BJ (cell line): ENCODE measurements at regions not wholly inside any gene's neighbourhood (a gene's known extent, or its start where the extent isn't known, plus 50 kb on each side); places are given as distances from the start of the nearest gene placed in this dataset.

Experiments used
- CTCF ChIA-PET: fragments of 350-600 bp; formaldehyde crosslinking; extraction: SDS; loops from one replicate; lab custom pipeline; 2021; ENCODE audit warnings: antibody characterized with exemption, inconsistent platforms; lab: Yijun Ruan, JAX
- POLR2A ChIA-PET: fragments of 300-600 bp; sonication (Branson Sonifier 250); formaldehyde crosslinking; extraction: SDS; loops from one replicate; lab custom pipeline; 2021; ENCODE audit warnings: antibody characterized with exemption; lab: Charles Lee
- DNase-seq: peaks from one replicate; pipeline ENCODE4 v3.0.0-alpha.2; 2011; ENCODE audit warnings: low read depth
- H3K27me3 ChIP-seq: 2 replicates; pipeline ENCODE4 v1.6.0; 2011; ENCODE audit warnings: low read length; ENCODE audit not compliant: control insufficient read depth, insufficient read depth
- H3K36me3 ChIP-seq: 2 replicates; pipeline ENCODE4 v1.5.1; 2011; ENCODE audit warnings: low read length; ENCODE audit not compliant: control insufficient read depth, insufficient read depth
- H3K4me3 ChIP-seq: 2 replicates; pipeline ENCODE4 v1.5.1; 2011; ENCODE audit warnings: low read depth, mild to moderate bottlenecking, control low read depth, low read length
- TF ChIP-seq, protein P1 (sequence below): IDR thresholded peaks from 2 replicates; pipeline ENCODE4 v1.5.1; 2011; ENCODE audit warnings: low read depth, mild to moderate bottlenecking, control low read depth, inconsistent platforms, low read length, moderate library complexity; ENCODE audit not compliant: insufficient read depth

DNA sequence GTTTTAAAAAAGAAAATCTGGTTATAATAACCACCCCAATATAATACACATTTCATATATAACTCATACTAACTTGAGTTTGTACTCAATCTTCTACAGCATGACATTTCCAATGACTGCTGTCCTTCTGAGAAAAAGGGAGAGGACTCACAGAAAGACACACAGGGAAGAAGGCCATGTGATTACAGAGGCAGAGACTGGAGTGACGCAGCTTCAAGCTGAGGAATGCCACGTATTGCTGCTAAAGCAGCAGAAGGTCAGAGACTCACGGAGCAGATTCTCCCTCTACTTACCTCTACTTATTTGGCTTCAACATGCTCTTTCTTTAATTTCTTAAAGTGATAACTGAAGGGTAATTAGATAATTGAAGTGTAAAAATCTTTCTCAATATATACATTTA is 753.5 kb upstream of the PKDCC start:
- POLR2A ChIA-PET: no interaction called here
- H3K36me3 ChIP-seq: no peaks in the 10 kb centered on the region
- DNase-seq: no peak
- no peaks in the 10 kb centered on the region for H3K27me3 ChIP-seq
- H3K4me3 ChIP-seq: no peak overlapping the region
- CTCF ChIA-PET: no interaction called here
- TF ChIP-seq, protein P1, sequence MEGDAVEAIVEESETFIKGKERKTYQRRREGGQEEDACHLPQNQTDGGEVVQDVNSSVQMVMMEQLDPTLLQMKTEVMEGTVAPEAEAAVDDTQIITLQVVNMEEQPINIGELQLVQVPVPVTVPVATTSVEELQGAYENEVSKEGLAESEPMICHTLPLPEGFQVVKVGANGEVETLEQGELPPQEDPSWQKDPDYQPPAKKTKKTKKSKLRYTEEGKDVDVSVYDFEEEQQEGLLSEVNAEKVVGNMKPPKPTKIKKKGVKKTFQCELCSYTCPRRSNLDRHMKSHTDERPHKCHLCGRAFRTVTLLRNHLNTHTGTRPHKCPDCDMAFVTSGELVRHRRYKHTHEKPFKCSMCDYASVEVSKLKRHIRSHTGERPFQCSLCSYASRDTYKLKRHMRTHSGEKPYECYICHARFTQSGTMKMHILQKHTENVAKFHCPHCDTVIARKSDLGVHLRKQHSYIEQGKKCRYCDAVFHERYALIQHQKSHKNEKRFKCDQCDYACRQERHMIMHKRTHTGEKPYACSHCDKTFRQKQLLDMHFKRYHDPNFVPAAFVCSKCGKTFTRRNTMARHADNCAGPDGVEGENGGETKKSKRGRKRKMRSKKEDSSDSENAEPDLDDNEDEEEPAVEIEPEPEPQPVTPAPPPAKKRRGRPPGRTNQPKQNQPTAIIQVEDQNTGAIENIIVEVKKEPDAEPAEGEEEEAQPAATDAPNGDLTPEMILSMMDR: no peak

DNA sequence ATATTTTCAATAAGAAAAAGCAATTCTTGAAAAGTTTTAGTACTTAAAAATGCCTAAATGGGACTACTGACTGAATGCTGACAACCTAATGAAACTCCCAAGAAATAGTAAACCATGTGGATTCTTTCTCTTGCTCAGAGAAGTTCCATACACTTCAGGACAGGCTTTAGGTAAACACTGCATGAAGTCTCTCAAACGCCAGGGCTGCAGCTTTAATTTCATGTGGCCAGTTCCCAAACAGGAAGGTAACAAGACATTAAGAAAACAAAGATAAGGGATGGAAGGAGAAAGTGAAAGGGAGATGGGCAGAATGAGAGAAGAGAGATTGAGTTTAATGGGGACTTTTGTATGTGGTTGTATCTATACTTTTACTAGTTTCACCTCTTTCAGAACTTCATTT is 734.7 kb upstream of the PKDCC start:
- POLR2A ChIA-PET: no interaction called here
- TF ChIP-seq, protein P1: no peak

DNA sequence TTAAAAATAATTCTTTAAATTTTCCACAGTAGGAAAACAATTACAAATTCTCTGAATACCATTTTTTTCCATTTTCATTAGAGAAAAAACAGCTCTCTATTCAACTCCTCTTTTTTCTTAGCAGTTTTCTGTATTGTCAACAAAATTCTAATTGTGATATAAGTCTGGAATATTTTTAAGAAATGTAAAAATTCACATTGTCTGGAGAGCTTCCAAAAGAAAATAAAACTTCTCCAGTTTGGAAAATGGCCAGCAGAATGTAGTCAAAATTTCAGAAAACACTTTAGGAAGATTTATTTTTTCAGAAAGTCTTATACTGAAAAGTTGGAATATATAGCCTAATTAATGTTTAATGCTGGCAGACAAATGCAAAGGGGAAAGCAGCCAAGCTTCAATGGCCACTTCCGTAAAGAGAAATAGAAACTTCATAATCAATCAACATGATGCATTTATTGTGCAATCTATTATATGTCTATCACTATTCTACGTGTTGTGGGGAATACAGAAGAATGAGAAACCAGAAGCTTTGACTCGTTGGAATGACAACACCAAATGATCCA is 733.2 kb upstream of the PKDCC start:
- TF ChIP-seq, protein P1: no peak
- ChIA-PET CTCF (no interaction called here), POLR2A (no interaction called here)
- H3K36me3 ChIP-seq: no peaks in the 10 kb centered on the region
- H3K27me3 ChIP-seq: no peaks in the 10 kb centered on the region
- no peak overlapping the region for H3K4me3 ChIP-seq
- DNase-seq: no peak

More for the DNA sequence above, 734.7 kb upstream of the PKDCC start:
- CTCF ChIA-PET: no interaction called here
- H3K4me3 ChIP-seq: no peak overlapping the region
- H3K36me3 ChIP-seq: no peaks in the 10 kb centered on the region
- no peak for DNase-seq
- no peaks in the 10 kb centered on the region for H3K27me3 ChIP-seq

DNA sequence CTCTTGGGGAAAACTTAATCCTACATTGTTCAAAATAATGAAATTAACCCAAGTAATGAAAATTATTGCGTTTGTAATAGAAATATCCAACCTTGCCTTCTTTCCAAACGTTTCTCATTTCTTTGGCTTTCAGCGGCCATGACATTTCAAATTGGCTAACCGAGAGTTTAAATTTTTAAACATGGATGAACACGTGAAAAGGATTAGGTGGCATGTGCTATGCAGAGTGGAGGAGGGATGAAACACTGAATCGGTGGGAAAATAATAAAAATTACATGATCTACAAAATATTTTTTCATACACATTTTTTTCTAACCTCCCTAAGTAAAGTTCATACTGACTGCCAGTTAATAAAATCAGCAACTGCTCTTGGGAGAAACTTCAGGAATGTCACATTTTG is 728.4 kb upstream of the PKDCC start:
- ChIA-PET CTCF (no interaction called here), POLR2A (no interaction called here)
- Histone ChIP-seq H3K4me3 (no peak overlapping the region), H3K36me3 (no peaks in the 10 kb centered on the region), H3K27me3 (no peaks in the 10 kb centered on the region)
- DNase-seq: no peak
- TF ChIP-seq, protein P1: no peak

DNA sequence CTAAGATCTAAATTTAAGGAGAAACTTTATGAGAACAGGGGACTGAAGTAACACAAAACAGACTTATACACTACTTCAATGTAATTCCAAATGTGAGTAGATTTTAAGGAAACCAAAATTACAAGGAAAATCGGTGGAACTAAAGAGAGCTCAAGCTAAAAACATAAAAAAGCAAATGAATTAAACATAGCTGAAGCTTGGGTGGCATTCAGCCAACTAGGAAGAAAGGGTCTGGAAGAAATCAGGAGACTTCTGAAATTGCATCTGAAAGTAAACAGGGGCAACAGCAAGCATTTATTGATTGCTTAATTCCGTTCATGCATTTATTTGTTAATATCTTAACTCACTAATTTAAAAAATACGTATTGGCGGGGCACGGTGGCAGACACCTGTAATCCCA is 727.3 kb upstream of the PKDCC start:
- Histone ChIP-seq H3K27me3 (no peaks in the 10 kb centered on the region), H3K36me3 (no peaks in the 10 kb centered on the region), H3K4me3 (no peak overlapping the region)
- no peak for DNase-seq
- TF ChIP-seq, protein P1: no peak
- ChIA-PET CTCF (no interaction called here), POLR2A (interaction anchor here (0.6 kb wide), 1 partner anchor 16 kb away, joined by 3 read pairs; no protein-coding TSS in a partner anchor)
